IMR-90 (cell line): ENCODE measurements at regions not wholly inside any gene's neighbourhood (a gene's known extent, or its start where the extent isn't known, plus 50 kb on each side); places are given as distances from the start of the nearest gene placed in this dataset.

Experiments
- ATAC-seq: fragments of 200-7000 bp; cut with Tn5 transposase; 2 replicates; pipeline ENCODE4 v1.9.1; 2020; ENCODE audit warnings: low read depth, mild to moderate bottlenecking, moderate library complexity
- BruUV-seq: library from RNA; stranded (reverse); fragments of 400-500 nt; replicated peaks from 2 replicates; lab custom pipeline; 2021; lab: Mats Ljungman, UMichigan
- CTCF ChIA-PET: fragments of 300-600 bp; formaldehyde crosslinking; extraction: SDS; loops from one replicate; lab custom pipeline; 2021; ENCODE audit warnings: antibody characterized with exemption; lab: Yijun Ruan, JAX
- POLR2A ChIA-PET: fragments of 300-600 bp; sonication (Branson Sonifier 250); formaldehyde crosslinking; loops from one replicate; lab custom pipeline; 2022; ENCODE audit warnings: antibody characterized with exemption; ENCODE audit not compliant: unreplicated experiment; lab: Charles Lee
- DNase-seq: peaks from one replicate; pipeline ENCODE4 v3.0.0; 2013
- H2AFZ ChIP-seq: replicated peaks from 2 replicates; pipeline ENCODE3; 2013; ENCODE audit warnings: low read length, mild to moderate bottlenecking; ENCODE audit not compliant: poor library complexity
- H2AK5ac ChIP-seq: 2 replicates; pipeline ENCODE4 v1.6.1; 2013; ENCODE audit warnings: low read depth, low read length, inconsistent platforms
- H2AK9ac ChIP-seq: replicated peaks from 2 replicates; pipeline ENCODE3; 2013; ENCODE audit warnings: mild to moderate bottlenecking, low read depth, low read length, moderate library complexity; ENCODE audit not compliant: poor library complexity
- H2BK120ac ChIP-seq: 2 replicates; pipeline ENCODE4 v1.6.1; 2013; ENCODE audit warnings: low read depth, low read length, inconsistent platforms
- H2BK15ac ChIP-seq: 3 replicates; pipeline ENCODE4 v1.6.1; 2013; ENCODE audit warnings: low read depth, low read length, inconsistent platforms
- H2BK20ac ChIP-seq: 2 replicates; pipeline ENCODE4 v1.6.1; 2013; ENCODE audit warnings: low read depth, mild to moderate bottlenecking, inconsistent platforms, low read length, moderate library complexity
- H2BK5ac ChIP-seq: 2 replicates; pipeline ENCODE4 v1.6.1; 2013; ENCODE audit warnings: mild to moderate bottlenecking, low read depth, low read length, inconsistent platforms; ENCODE audit not compliant: poor library complexity, severe bottlenecking
- H3K14ac ChIP-seq: replicated peaks from 2 replicates; pipeline ENCODE4 v1.6.1; 2013; ENCODE audit warnings: low read depth, low read length, inconsistent platforms
- H3K18ac ChIP-seq: 2 replicates; pipeline ENCODE4 v1.6.1; 2013; ENCODE audit warnings: low read depth, low read length, control low read depth
- H3K23ac ChIP-seq: 2 replicates; pipeline ENCODE4 v1.6.1; 2013; ENCODE audit warnings: low read depth, low read length, inconsistent platforms
- H3K27ac ChIP-seq: 2 replicates; pipeline ENCODE4 v1.5.1; 2013; ENCODE audit warnings: mild to moderate bottlenecking, control low read depth, low read length; ENCODE audit not compliant: insufficient read depth
- H3K27me3 ChIP-seq: 2 replicates; pipeline ENCODE4 v1.6.1; 2013; ENCODE audit warnings: low read length; ENCODE audit not compliant: control insufficient read depth, insufficient read depth
- H3K36me3 ChIP-seq: 2 replicates; pipeline ENCODE4 v1.6.1; 2013; ENCODE audit warnings: low read length, mixed read lengths; ENCODE audit not compliant: control insufficient read depth, insufficient read depth
- H3K4ac ChIP-seq: 2 replicates; pipeline ENCODE4 v1.6.1; 2013; ENCODE audit warnings: low read depth, low read length, inconsistent platforms
- H3K4me1 ChIP-seq: 2 replicates; pipeline ENCODE4 v1.6.1; 2013; ENCODE audit warnings: low read length, mixed read lengths; ENCODE audit not compliant: control insufficient read depth, insufficient read depth
- H3K4me2 ChIP-seq: 2 replicates; pipeline ENCODE4 v1.6.1; 2013; ENCODE audit warnings: low read depth, mild to moderate bottlenecking, control low read depth, low read length, moderate library complexity
- H3K4me3 ChIP-seq: 2 replicates; pipeline ENCODE4 v1.5.1; 2013; ENCODE audit warnings: low read depth, mild to moderate bottlenecking, control low read depth, low read length, moderate library complexity; ENCODE audit not compliant: insufficient read depth
- H3K56ac ChIP-seq: 2 replicates; pipeline ENCODE4 v1.6.1; 2013; ENCODE audit warnings: low read length, inconsistent platforms; ENCODE audit not compliant: insufficient read depth; ENCODE audit errors: extremely low read depth
- H3K79me1 ChIP-seq, 2 experiments: 2 replicates each; pipeline ENCODE4 v1.6.1; 2013; ENCODE audit warnings: low read length in 2 of 2, inconsistent platforms in 1 of 2, low read depth in 1 of 2
- H3K9ac ChIP-seq: 2 replicates; pipeline ENCODE4 v1.6.1; 2013; ENCODE audit warnings: low read depth, low read length, control low read depth
- H3K9me1 ChIP-seq: 2 replicates; pipeline ENCODE4 v1.6.1; 2013; ENCODE audit warnings: low read length, inconsistent platforms; ENCODE audit not compliant: insufficient read depth
- H3K9me3 ChIP-seq: 2 replicates; pipeline ENCODE4 v1.6.1; 2013; ENCODE audit warnings: low read length; ENCODE audit not compliant: control insufficient read depth, insufficient read depth
- H4K20me1 ChIP-seq: 2 replicates; pipeline ENCODE4 v1.6.1; 2013; ENCODE audit warnings: low read length, inconsistent platforms; ENCODE audit not compliant: insufficient read depth
- H4K5ac ChIP-seq: 2 replicates; pipeline ENCODE4 v1.6.1; 2013; ENCODE audit warnings: mild to moderate bottlenecking, low read depth, low read length, control low read depth
- H4K8ac ChIP-seq, 2 experiments: 2 replicates each; pipeline ENCODE4 v1.6.1; 2013; ENCODE audit warnings: low read depth in 2 of 2, low read length in 2 of 2, control low read depth in 1 of 2, inconsistent platforms in 1 of 2
- H4K91ac ChIP-seq: 2 replicates; pipeline ENCODE4 v1.6.1; 2013; ENCODE audit warnings: low read depth, low read length, inconsistent platforms; ENCODE audit not compliant: insufficient read depth
- BHLHE40 ChIP-seq: fragments of 150-350 bp; IDR thresholded peaks from 2 replicates; pipeline ENCODE4 v1.6.1; 2016; ENCODE audit warnings: mild to moderate bottlenecking, low read depth, low read length
- CEBPB ChIP-seq: IDR thresholded peaks from 2 replicates; pipeline ENCODE4 v1.6.1; 2012; ENCODE audit warnings: low read depth, low read length, improper control_type of control experiment
- CHD1 ChIP-seq: IDR thresholded peaks from 2 replicates; pipeline ENCODE4 v1.6.1; 2012; ENCODE audit warnings: low read depth, low read length, improper control_type of control experiment
- CTCF ChIP-seq: conservative IDR thresholded peaks from 2 replicates; pipeline ENCODE4 v1.5.1; 2012; ENCODE audit warnings: mild to moderate bottlenecking, low read depth, low read length, improper control_type of control experiment
- ELK1 ChIP-seq: fragments of 150-350 bp; IDR thresholded peaks from 2 replicates; pipeline ENCODE4 v1.6.1; 2016; ENCODE audit warnings: low read depth, mild to moderate bottlenecking, low read length, moderate library complexity, borderline replicate concordance
- FOS ChIP-seq: fragments of 150-350 bp; IDR thresholded peaks from 2 replicates; pipeline ENCODE4 v1.6.1; 2016; ENCODE audit warnings: low read depth, low read length
- MAFK ChIP-seq: IDR thresholded peaks from 2 replicates; pipeline ENCODE4 v1.6.1; 2012; ENCODE audit warnings: low read depth, low read length, improper control_type of control experiment
- MAZ ChIP-seq: IDR thresholded peaks from 2 replicates; pipeline ENCODE4 v1.6.1; 2012; ENCODE audit warnings: low read depth, mild to moderate bottlenecking, low read length, improper control_type of control experiment, moderate library complexity, borderline replicate concordance
- MXI1 ChIP-seq: IDR thresholded peaks from 2 replicates; pipeline ENCODE4 v1.6.1; 2012; ENCODE audit warnings: low read depth, mild to moderate bottlenecking, low read length, moderate library complexity, borderline replicate concordance
- NFE2L2 ChIP-seq: fragments of 150-350 bp; IDR thresholded peaks from 2 replicates; pipeline ENCODE4 v1.6.1; 2016; ENCODE audit warnings: low read depth, mild to moderate bottlenecking, low read length
- POLR2A ChIP-seq: IDR thresholded peaks from 2 replicates; pipeline ENCODE4 v1.6.1; 2012; ENCODE audit warnings: mild to moderate bottlenecking, low read depth, low read length
- RAD21 ChIP-seq: IDR thresholded peaks from 2 replicates; pipeline ENCODE4 v1.6.1; 2012; ENCODE audit warnings: low read length, improper control_type of control experiment
- RCOR1 ChIP-seq: IDR thresholded peaks from 2 replicates; pipeline ENCODE4 v1.6.1; 2012; ENCODE audit warnings: mild to moderate bottlenecking, low read length, improper control_type of control experiment; ENCODE audit not compliant: insufficient replicate concordance
- SMC3 ChIP-seq: fragments of 150-350 bp; IDR thresholded peaks from 2 replicates; pipeline ENCODE4 v1.6.1; 2016; ENCODE audit warnings: low read depth, mild to moderate bottlenecking, antibody characterized with exemption, low read length, moderate library complexity
- WGBS, 2 experiments: methylation state at CpG; one replicate each; pipeline versions ENCODE4 v1.1.5 to v1.1.7; 2013; ENCODE audit warnings: missing lambda C conversion rate in 2 of 2; ENCODE audit not compliant: insufficient read length in 1 of 2; ENCODE audit errors: extremely low coverage in 2 of 2; 5-methylcytosine and 5-hydroxymethylcytosine counted together
- dilution Hi-C: fragments of 300-500 bp; cut with HindIII; formaldehyde crosslinking; loops from one replicate; pipeline ENCODE4 v1.14.3; 2018; ENCODE audit warnings: low sequenced_read_pairs; ENCODE audit not compliant: unreplicated experiment
- in situ Hi-C: fragments of 300-500 bp; cut with MboI; formaldehyde crosslinking; loops from 3 replicates; pipeline ENCODE4 v1.14.3; 2019; ENCODE audit warnings: low sequenced_read_pairs, inconsistent platforms, mixed read lengths
- intact Hi-C: fragments of 100-400 bp; cut with micrococcal nuclease; formaldehyde crosslinking; loops from 2 replicates; pipeline ENCODE4 v1.10.0; 2022

GRCh38 chr21:14814282-14814681 is 250.5 kb downstream of the NRIP1 start:
- Histone ChIP-seq H2AK5ac (no peak overlapping the region), H3K9me1 (no peaks in the 10 kb centered on the region), H3K36me3 (no peaks in the 10 kb centered on the region), H3K18ac (no peak overlapping the region), H3K14ac (no peak overlapping the region), H3K79me1 (no peaks in the 10 kb centered on the region), H3K4me2 (no peak overlapping the region), H4K8ac (no peak overlapping the region), H3K23ac (no peak overlapping the region), H2BK15ac (no peak overlapping the region), H4K91ac (no peak overlapping the region), H4K5ac (no peak overlapping the region), H2AFZ (no peak overlapping the region), H3K27ac (no peak overlapping the region), H2BK20ac (no peak overlapping the region), H3K4me1 (no peaks in the 10 kb centered on the region), H3K9ac (no peak overlapping the region), H2AK9ac (no peak overlapping the region), H3K4me3 (no peak overlapping the region), H3K27me3 (no peaks in the 10 kb centered on the region), H3K9me3 (no peaks in the 10 kb centered on the region), H4K20me1 (no peaks in the 10 kb centered on the region), H3K56ac (no peak overlapping the region), H2BK120ac (no peak overlapping the region), H2BK5ac (no peak overlapping the region), H3K4ac (no peak overlapping the region)
- BruUV-seq = no TSS peak
- DNase-seq = no peak
- TF ChIP-seq BHLHE40 (no peak), MAZ (no peak), NFE2L2 (no peak), CTCF (no peak), CHD1 (no peak), ELK1 (no peak), RCOR1 (no peak), MXI1 (no peak), POLR2A (no peak), CEBPB (no peak), RAD21 (no peak), MAFK (no peak), SMC3 (no peak), FOS (no peak)
- ChIA-PET CTCF (no interaction called here), POLR2A (no interaction called here)
- dilution Hi-C loops (no loop called here), intact Hi-C loops (no loop called here), in situ Hi-C loops (no loop called here)
- no CpG with 5 or more reads among the region's 3 CpGs for WGBS, 2 experiments
- no peak for ATAC-seq
